ENCODE measurements at regions not wholly inside any gene's neighbourhood (a gene's known extent, or its start where the extent isn't known, plus 50 kb on each side); places are given as distances from the start of the nearest gene placed in this dataset.
A peak's percentile ranks its signal among the peaks of the same experiment; 100 is the strongest.

DNA sequence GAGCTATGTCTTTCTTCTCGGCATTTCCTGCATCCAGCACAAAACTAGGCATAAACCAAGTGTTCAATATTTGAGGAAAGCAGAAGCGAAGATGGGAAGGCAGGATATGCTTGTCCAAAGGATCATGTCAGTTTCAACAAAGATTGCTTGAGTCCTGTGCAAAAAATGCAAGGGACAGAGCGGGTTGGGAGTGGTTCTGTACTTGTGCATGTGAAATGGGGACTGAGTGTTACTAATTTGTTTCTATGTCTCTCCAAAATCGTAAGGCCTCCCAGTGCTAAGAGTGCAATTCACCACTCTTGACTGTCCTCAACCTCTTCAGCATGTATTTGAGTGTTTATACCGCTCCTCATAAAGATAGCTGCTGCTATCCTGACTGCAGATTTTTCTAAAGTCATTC is 166.2 kb downstream of the DLEU7 start:
- TF ChIP-seq RARB (CRISPR knock-in tag; IDR thresholded peaks at IDR 0.05) = no peak
- peak; percentile 10; the same call in 2 of the 3 replicates for ATAC-seq

DNA sequence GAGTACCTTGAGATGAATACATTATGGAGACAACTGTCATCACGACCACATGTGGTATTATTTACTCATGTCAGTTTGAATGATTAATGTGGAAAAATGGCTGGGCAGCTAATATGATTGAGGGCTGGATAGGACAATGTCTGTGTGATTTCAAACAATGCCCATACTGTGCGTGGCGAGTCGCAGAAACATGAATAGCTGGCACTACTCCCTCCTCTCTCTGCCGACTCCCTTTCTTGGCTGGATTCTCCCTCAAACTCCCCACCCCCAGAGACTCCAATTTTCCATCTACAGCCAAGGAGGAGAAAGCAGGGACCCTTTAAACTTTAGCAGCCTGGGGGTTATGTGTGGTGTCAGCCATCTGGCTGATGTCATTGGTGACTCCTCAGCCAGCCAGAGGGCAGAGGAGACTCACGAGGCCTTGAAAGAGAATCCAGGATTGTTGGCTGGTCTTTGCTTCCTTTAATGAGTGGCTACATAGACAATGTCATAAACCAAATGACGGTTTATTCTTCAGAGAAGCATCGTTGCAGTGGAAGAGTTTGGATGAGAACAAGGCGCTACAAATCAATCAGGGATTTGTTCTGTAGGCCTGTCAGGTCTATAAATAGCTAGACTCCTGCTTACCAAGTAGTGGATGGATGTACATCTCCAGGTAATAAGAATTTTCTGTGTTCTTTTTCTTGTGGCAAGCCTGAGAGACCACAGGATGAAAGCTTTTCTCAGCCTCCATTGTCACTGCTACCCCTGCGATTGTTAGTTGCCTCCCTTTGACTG is 165.6 kb downstream of the DLEU7 start:
- TF ChIP-seq ISL1 (CRISPR knock-in tag; IDR thresholded peaks at IDR 0.05) = peak; percentile 15; the same call in 1 of the 2 replicates
- TF ChIP-seq, protein P1, sequence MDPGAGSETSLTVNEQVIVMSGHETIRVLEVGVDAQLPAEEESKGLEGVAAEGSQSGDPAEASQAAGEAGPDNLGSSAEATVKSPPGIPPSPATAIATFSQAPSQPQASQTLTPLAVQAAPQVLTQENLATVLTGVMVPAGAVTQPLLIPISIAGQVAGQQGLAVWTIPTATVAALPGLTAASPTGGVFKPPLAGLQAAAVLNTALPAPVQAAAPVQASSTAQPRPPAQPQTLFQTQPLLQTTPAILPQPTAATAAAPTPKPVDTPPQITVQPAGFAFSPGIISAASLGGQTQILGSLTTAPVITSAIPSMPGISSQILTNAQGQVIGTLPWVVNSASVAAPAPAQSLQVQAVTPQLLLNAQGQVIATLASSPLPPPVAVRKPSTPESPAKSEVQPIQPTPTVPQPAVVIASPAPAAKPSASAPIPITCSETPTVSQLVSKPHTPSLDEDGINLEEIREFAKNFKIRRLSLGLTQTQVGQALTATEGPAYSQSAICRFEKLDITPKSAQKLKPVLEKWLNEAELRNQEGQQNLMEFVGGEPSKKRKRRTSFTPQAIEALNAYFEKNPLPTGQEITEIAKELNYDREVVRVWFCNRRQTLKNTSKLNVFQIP (CRISPR knock-in tag; IDR thresholded peaks at IDR 0.05; ENCODE audit: borderline replicate concordance, low read depth) = no peak
- peak; percentile 54 for ATAC-seq

DNA sequence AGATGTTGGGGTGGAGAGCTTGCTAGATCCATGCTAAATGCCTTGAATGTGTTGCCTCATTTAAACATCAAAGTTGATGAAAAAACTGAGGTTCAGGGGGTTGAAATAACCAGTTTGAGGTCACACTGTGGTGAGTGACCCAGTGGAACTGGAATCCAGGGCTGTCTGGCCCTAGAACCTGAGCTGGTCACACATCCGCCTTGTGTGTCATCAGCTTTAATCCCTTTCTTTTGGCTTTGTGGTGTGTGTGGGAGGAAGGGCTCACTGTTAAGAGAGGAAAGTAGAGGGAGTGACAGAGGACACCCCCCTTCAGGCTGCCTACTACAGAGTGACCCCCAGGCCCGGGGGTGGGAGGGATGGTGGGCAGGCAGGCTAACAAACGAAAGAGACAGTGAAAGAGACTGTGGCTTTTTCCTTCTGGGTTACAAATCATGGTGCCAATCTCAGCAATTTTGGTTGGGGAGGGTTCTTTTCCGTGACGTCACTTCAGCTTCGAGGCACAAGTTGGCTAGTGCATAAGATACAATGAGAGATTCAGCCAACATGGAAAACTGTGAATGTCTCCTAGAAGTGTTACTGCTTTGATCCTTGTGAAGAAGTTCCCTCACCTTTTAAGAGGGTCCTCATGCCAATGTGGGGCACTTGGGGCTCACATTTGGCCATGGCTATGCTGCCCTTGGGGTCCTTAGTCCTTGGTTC is 164.9 kb downstream of the DLEU7 start:
- no peak for TF ChIP-seq GLIS3 (CRISPR knock-in tag; IDR thresholded peaks at IDR 0.05)
- TF ChIP-seq ZC3H10 (CRISPR knock-in tag; IDR thresholded peaks at IDR 0.05) = no peak
- no peak for TF ChIP-seq TSHZ2 (CRISPR knock-in tag; IDR thresholded peaks at IDR 0.05)
- no peak for TF ChIP-seq ZNF70 (CRISPR knock-in tag; IDR thresholded peaks at IDR 0.05)
- no peak for TF ChIP-seq ARNTL (CRISPR knock-in tag; IDR thresholded peaks at IDR 0.05; ENCODE audit: borderline replicate concordance, low read depth)
- no peak for TF ChIP-seq ZNF565 (CRISPR knock-in tag; conservative IDR thresholded peaks at IDR 0.05; ENCODE audit: low read depth)
- TF ChIP-seq, protein P2, sequence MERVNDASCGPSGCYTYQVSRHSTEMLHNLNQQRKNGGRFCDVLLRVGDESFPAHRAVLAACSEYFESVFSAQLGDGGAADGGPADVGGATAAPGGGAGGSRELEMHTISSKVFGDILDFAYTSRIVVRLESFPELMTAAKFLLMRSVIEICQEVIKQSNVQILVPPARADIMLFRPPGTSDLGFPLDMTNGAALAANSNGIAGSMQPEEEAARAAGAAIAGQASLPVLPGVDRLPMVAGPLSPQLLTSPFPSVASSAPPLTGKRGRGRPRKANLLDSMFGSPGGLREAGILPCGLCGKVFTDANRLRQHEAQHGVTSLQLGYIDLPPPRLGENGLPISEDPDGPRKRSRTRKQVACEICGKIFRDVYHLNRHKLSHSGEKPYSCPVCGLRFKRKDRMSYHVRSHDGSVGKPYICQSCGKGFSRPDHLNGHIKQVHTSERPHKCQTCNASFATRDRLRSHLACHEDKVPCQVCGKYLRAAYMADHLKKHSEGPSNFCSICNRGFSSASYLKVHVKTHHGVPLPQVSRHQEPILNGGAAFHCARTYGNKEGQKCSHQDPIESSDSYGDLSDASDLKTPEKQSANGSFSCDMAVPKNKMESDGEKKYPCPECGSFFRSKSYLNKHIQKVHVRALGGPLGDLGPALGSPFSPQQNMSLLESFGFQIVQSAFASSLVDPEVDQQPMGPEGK (CRISPR knock-in tag; IDR thresholded peaks at IDR 0.05; ENCODE audit: borderline replicate concordance) = no peak
- TF ChIP-seq ZFP30 (CRISPR knock-in tag; IDR thresholded peaks at IDR 0.05) = no peak
- TF ChIP-seq, protein P3, sequence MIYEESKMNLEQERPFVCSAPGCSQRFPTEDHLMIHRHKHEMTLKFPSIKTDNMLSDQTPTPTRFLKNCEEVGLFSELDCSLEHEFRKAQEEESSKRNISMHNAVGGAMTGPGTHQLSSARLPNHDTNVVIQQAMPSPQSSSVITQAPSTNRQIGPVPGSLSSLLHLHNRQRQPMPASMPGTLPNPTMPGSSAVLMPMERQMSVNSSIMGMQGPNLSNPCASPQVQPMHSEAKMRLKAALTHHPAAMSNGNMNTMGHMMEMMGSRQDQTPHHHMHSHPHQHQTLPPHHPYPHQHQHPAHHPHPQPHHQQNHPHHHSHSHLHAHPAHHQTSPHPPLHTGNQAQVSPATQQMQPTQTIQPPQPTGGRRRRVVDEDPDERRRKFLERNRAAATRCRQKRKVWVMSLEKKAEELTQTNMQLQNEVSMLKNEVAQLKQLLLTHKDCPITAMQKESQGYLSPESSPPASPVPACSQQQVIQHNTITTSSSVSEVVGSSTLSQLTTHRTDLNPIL (CRISPR knock-in tag; IDR thresholded peaks at IDR 0.05; ENCODE audit: low read depth) = no peak
- no peak for TF ChIP-seq ISL1 (CRISPR knock-in tag; IDR thresholded peaks at IDR 0.05)
- no peak for TF ChIP-seq CSRNP3 (CRISPR knock-in tag; IDR thresholded peaks at IDR 0.05)
- TF ChIP-seq ESRRG (CRISPR knock-in tag; IDR thresholded peaks at IDR 0.05) = no peak
- TF ChIP-seq OSR1 (CRISPR knock-in tag; IDR thresholded peaks at IDR 0.05) = no peak
- ATAC-seq = no peak; the same call in 2 of the 3 replicates

DNA sequence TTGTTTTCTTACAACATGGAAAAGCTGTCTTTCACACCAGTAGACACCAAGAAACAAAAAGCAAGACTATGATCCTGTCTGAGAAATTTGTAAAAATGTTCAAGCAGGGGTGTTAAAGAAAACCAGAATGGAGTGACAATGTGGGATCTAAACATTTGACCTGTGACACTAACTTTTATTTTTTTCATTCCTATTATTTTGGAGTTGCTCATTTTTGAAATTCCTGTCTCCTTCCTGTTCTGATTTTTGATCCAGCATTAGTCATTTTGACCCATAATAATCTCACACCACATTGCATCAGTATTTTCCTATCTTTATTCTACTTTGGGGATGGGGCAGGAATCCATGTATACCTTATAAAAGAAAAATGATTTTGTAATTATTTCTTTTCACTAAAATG is 164.2 kb downstream of the DLEU7 start:
- TF ChIP-seq TOX (CRISPR knock-in tag; IDR thresholded peaks at IDR 0.05; ENCODE audit: borderline replicate concordance) (no peak), ZNF8 (CRISPR knock-in tag; IDR thresholded peaks at IDR 0.05) (no peak), ZFP30 (CRISPR knock-in tag; IDR thresholded peaks at IDR 0.05) (no peak), OSR1 (CRISPR knock-in tag; IDR thresholded peaks at IDR 0.05) (no peak), TCF4 (CRISPR knock-in tag; IDR thresholded peaks at IDR 0.05; ENCODE audit: borderline replicate concordance) (no peak)
- TF ChIP-seq, protein P2 (CRISPR knock-in tag; IDR thresholded peaks at IDR 0.05; ENCODE audit: borderline replicate concordance) = no peak
- ATAC-seq = no peak

Data from SK-N-SH treated with all-trans-retinoic acid at 6 μM for 48 hours (cell line).